Effector memory CD8-positive, alpha-beta T cell (primary cell): ENCODE measurements at regions not wholly inside any gene's neighbourhood (a gene's known extent, or its start where the extent isn't known, plus 50 kb on each side); places are given as distances from the start of the nearest gene placed in this dataset.

Experiments
- ATAC-seq: fragments of 150-1000 bp; cut with Tn5 transposase; replicated peaks from 2 replicates; pipeline ENCODE4 v1.10.0; 2021; ENCODE audit warnings: mild to moderate bottlenecking, moderate library complexity
- DNase-seq, 3 experiments: peaks; one replicate each; pipeline ENCODE4 v3.0.0; 2021
- H3K27ac Mint-ChIP-seq, 2 donors: one replicate each; pipeline ENCODE4 v1.8.0; 2022; ENCODE audit warnings: mild to moderate bottlenecking in 2 of 2, mixed read lengths in 2 of 2, moderate library complexity in 2 of 2
- H3K27me3 Mint-ChIP-seq, 2 donors: one replicate each; pipeline ENCODE4 v1.8.0; 2022; ENCODE audit warnings: mixed read lengths in 2 of 2
- H3K36me3 Mint-ChIP-seq: one replicate; pipeline ENCODE4 v1.8.0; 2022; ENCODE audit warnings: mild to moderate bottlenecking, moderate library complexity, mixed read lengths; ENCODE audit not compliant: insufficient read depth
- H3K4me1 Mint-ChIP-seq, 2 donors: one replicate each; pipeline ENCODE4 v1.8.0; 2022; ENCODE audit warnings: low read depth in 2 of 2, mixed read lengths in 2 of 2
- H3K4me3 Mint-ChIP-seq, 2 donors: one replicate each; pipeline ENCODE4 v1.8.0; 2022; ENCODE audit warnings: mild to moderate bottlenecking in 2 of 2, mixed read lengths in 2 of 2, moderate library complexity in 2 of 2
- H3K9me3 Mint-ChIP-seq, 2 donors: one replicate each; pipeline ENCODE4 v1.8.0; 2022; ENCODE audit warnings: mixed read lengths in 2 of 2

- no peaks in the 10 kb centered on the region for H3K36me3 Mint-ChIP-seq
- DNase-seq (no peak), ATAC-seq (no peak)
- H3K27ac Mint-ChIP-seq, result no peak overlapping the region
- H3K4me1 Mint-ChIP-seq, result no peaks in the 10 kb centered on the region
- peaks cover 35 to 81% of the 10 kb centered on the region in 2 donors for H3K27me3 Mint-ChIP-seq
- H3K9me3 Mint-ChIP-seq, result no peaks in the 10 kb centered on the region
- H3K4me3 Mint-ChIP-seq, result no peak overlapping the region
These were observed 69.7 kb upstream of the NECTIN1 start for GRCh38 chr11:119798656-119799055.

GRCh38 chr11:119797736-119798135 is 68.7 kb upstream of the NECTIN1 start:
- peaks cover 35 to 88% of the 10 kb centered on the region in 2 donors for H3K27me3 Mint-ChIP-seq
- H3K36me3 Mint-ChIP-seq, result no peaks in the 10 kb centered on the region
- H3K9me3 Mint-ChIP-seq, result no peaks in the 10 kb centered on the region
- ATAC-seq, result no peak
- H3K4me3 Mint-ChIP-seq, result no peak overlapping the region
- H3K4me1 Mint-ChIP-seq, result no peaks in the 10 kb centered on the region
- no peak for DNase-seq
- no peak overlapping the region for H3K27ac Mint-ChIP-seq

- no peak overlapping the region for H3K4me3 Mint-ChIP-seq
- ATAC-seq (no peak), DNase-seq (no peak)
- no peaks in the 10 kb centered on the region for H3K9me3 Mint-ChIP-seq
- H3K36me3 Mint-ChIP-seq, result no peaks in the 10 kb centered on the region
- H3K27me3 Mint-ChIP-seq, result peaks cover 35 to 93% of the 10 kb centered on the region in 2 donors
- no peak overlapping the region for H3K27ac Mint-ChIP-seq
- no peaks in the 10 kb centered on the region for H3K4me1 Mint-ChIP-seq
These were observed 68.2 kb upstream of the NECTIN1 start for GRCh38 chr11:119797123-119797611.

- Mint-ChIP-seq H3K4me1 (no peaks in the 10 kb centered on the region), H3K4me3 (no peak overlapping the region), H3K9me3 (no peaks in the 10 kb centered on the region), H3K36me3 (no peaks in the 10 kb centered on the region), H3K27ac (no peak overlapping the region), H3K27me3 (peaks cover 32 to 93% of the 10 kb centered on the region in 2 donors)
- DNase-seq (no peak), ATAC-seq (no peak)
These were observed 67.5 kb upstream of the NECTIN1 start for GRCh38 chr11:119796363-119797060.

- Mint-ChIP-seq H3K36me3 (no peaks in the 10 kb centered on the region), H3K4me1 (no peaks in the 10 kb centered on the region), H3K9me3 (no peaks in the 10 kb centered on the region), H3K27ac (no peak overlapping the region), H3K27me3 (peaks cover 34 to 93% of the 10 kb centered on the region in 2 donors), H3K4me3 (no peak overlapping the region)
- no peak for DNase-seq
- no peak for ATAC-seq
These were observed 66.7 kb upstream of the NECTIN1 start for GRCh38 chr11:119795690-119796089.

- Mint-ChIP-seq H3K9me3 (no peaks in the 10 kb centered on the region), H3K4me1 (no peaks in the 10 kb centered on the region), H3K27me3 (peaks cover 38 to 95% of the 10 kb centered on the region in 2 donors), H3K36me3 (no peaks in the 10 kb centered on the region), H3K27ac (no peak overlapping the region), H3K4me3 (no peak overlapping the region)
- DNase-seq (no peak), ATAC-seq (no peak)
These were observed 66.2 kb upstream of the NECTIN1 start for GRCh38 chr11:119795231-119795630.

GRCh38 chr11:119794756-119795155 is 65.8 kb upstream of the NECTIN1 start:
- ATAC-seq, result no peak
- no peaks in the 10 kb centered on the region for H3K36me3 Mint-ChIP-seq
- peaks cover 35 to 95% of the 10 kb centered on the region in 2 donors for H3K27me3 Mint-ChIP-seq
- no peak for DNase-seq
- no peak overlapping the region for H3K27ac Mint-ChIP-seq
- H3K4me3 Mint-ChIP-seq, result no peak overlapping the region
- no peaks in the 10 kb centered on the region for H3K9me3 Mint-ChIP-seq
- H3K4me1 Mint-ChIP-seq, result no peaks in the 10 kb centered on the region

GRCh38 chr11:119794141-119794665 is 65.2 kb upstream of the NECTIN1 start:
- no peaks in the 10 kb centered on the region for H3K36me3 Mint-ChIP-seq
- DNase-seq (no peak), ATAC-seq (no peak)
- no peak overlapping the region for H3K27ac Mint-ChIP-seq
- H3K9me3 Mint-ChIP-seq, result no peaks in the 10 kb centered on the region
- H3K4me1 Mint-ChIP-seq, result no peaks in the 10 kb centered on the region
- H3K27me3 Mint-ChIP-seq, result peaks cover 29 to 95% of the 10 kb centered on the region in 2 donors
- no peak overlapping the region for H3K4me3 Mint-ChIP-seq

- no peak overlapping the region for H3K27ac Mint-ChIP-seq
- no peaks in the 10 kb centered on the region for H3K9me3 Mint-ChIP-seq
- DNase-seq, result no peak
- no peaks in the 10 kb centered on the region for H3K4me1 Mint-ChIP-seq
- H3K4me3 Mint-ChIP-seq, result no peak overlapping the region
- no peak for ATAC-seq
- peaks cover 29 to 95% of the 10 kb centered on the region in 2 donors for H3K27me3 Mint-ChIP-seq
- H3K36me3 Mint-ChIP-seq, result no peaks in the 10 kb centered on the region
These were observed 64.5 kb upstream of the NECTIN1 start for GRCh38 chr11:119793335-119793984.

- no peak for DNase-seq
- H3K4me3 Mint-ChIP-seq, result no peak overlapping the region
- no peaks in the 10 kb centered on the region for H3K9me3 Mint-ChIP-seq
- no peak overlapping the region for H3K27ac Mint-ChIP-seq
- no peaks in the 10 kb centered on the region for H3K4me1 Mint-ChIP-seq
- H3K27me3 Mint-ChIP-seq, result peaks cover 32 to 99% of the 10 kb centered on the region in 2 donors
- H3K36me3 Mint-ChIP-seq, result peaks cover 4% of the 10 kb centered on the region
- ATAC-seq, result no peak
These were observed 62.7 kb upstream of the NECTIN1 start for GRCh38 chr11:119791701-119792151.

- Mint-ChIP-seq H3K27ac (no peak overlapping the region), H3K4me1 (no peaks in the 10 kb centered on the region), H3K36me3 (peaks cover 4% of the 10 kb centered on the region), H3K4me3 (no peak overlapping the region), H3K9me3 (no peaks in the 10 kb centered on the region), H3K27me3 (peaks cover 25 to 96% of the 10 kb centered on the region in 2 donors)
- DNase-seq (no peak), ATAC-seq (no peak)
These were observed 62.0 kb upstream of the NECTIN1 start for GRCh38 chr11:119791047-119791446.

- no peak overlapping the region for H3K27ac Mint-ChIP-seq
- DNase-seq (no peak), ATAC-seq (no peak)
- H3K4me3 Mint-ChIP-seq, result no peak overlapping the region
- H3K36me3 Mint-ChIP-seq, result peaks cover 4% of the 10 kb centered on the region
- no peaks in the 10 kb centered on the region for H3K9me3 Mint-ChIP-seq
- peaks cover 24 to 96% of the 10 kb centered on the region in 2 donors for H3K27me3 Mint-ChIP-seq
- no peaks in the 10 kb centered on the region for H3K4me1 Mint-ChIP-seq
These were observed 61.5 kb upstream of the NECTIN1 start for GRCh38 chr11:119790476-119790875.

- H3K27me3 Mint-ChIP-seq, result peaks cover 24 to 96% of the 10 kb centered on the region in 2 donors
- DNase-seq, result no peak
- ATAC-seq, result no peak
- H3K4me1 Mint-ChIP-seq, result no peaks in the 10 kb centered on the region
- H3K9me3 Mint-ChIP-seq, result no peaks in the 10 kb centered on the region
- H3K27ac Mint-ChIP-seq, result no peak overlapping the region
- no peak overlapping the region for H3K4me3 Mint-ChIP-seq
- H3K36me3 Mint-ChIP-seq, result peaks cover 4% of the 10 kb centered on the region
These were observed 60.9 kb upstream of the NECTIN1 start for GRCh38 chr11:119789766-119790407.
